SK-N-SH (cell line): ENCODE measurements at regions not wholly inside any gene's neighbourhood (a gene's known extent, or its start where the extent isn't known, plus 50 kb on each side); places are given as distances from the start of the nearest gene placed in this dataset.

Experiments
- CTCF ChIA-PET: fragments of 300-600, 350-600 bp; formaldehyde crosslinking; extraction: SDS; loops from one replicate; lab custom pipeline; 2021; lab: Yijun Ruan, JAX
- POLR2A ChIA-PET: fragments of 350-600 bp; sonication (Branson Sonifier 250); formaldehyde crosslinking; extraction: SDS; loops from one replicate; lab custom pipeline; 2020; ENCODE audit warnings: antibody characterized with exemption, inconsistent platforms; lab: Yijun Ruan, JAX
- DNase-seq: peaks from one replicate; pipeline ENCODE4 v3.0.0; 2012
- H2AFZ ChIP-seq: fragments of 200-600 bp; sonication (generic); 2 replicates; pipeline ENCODE4 v1.8.1; 2016; ENCODE audit warnings: antibody characterized with exemption, mild to moderate bottlenecking, low read depth
- H3F3A ChIP-seq: fragments of 200-600 bp; sonication (generic); replicated peaks from 2 replicates; pipeline ENCODE3; 2016; ENCODE audit warnings: antibody characterized with exemption, mild to moderate bottlenecking; ENCODE audit not compliant: insufficient read depth
- H3K27ac ChIP-seq, 2 experiments: fragments of 200-500 bp in 1 of 2; fragments of 200-600 bp in 1 of 2; sonication (Bioruptor generic) in 1 of 2; sonication (generic), shearing (Covaris generic) in 1 of 2; 2 replicates each; pipeline versions ENCODE4 v1.5.1 to v1.6.1; 2014 to 2016; ENCODE audit warnings: low read depth in 2 of 2, inconsistent platforms in 1 of 2, low read length in 1 of 2, mild to moderate bottlenecking in 1 of 2, mixed read lengths in 1 of 2
- H3K27me3 ChIP-seq: fragments of 200-600 bp; sonication (generic), shearing (Covaris generic); 2 replicates; pipeline ENCODE4 v1.6.1; 2016; ENCODE audit warnings: mixed run types; ENCODE audit not compliant: insufficient read depth
- H3K36me3 ChIP-seq, 2 experiments: fragments of 200-500 bp in 1 of 2; fragments of 200-600 bp in 1 of 2; sonication (Bioruptor generic) in 1 of 2; sonication (generic) in 1 of 2; replicated peaks in 1 of 2; 2 replicates each; pipeline versions ENCODE3 to v1.5.1; 2014 to 2016; ENCODE audit warnings: low read length in 1 of 2, mild to moderate bottlenecking in 1 of 2; ENCODE audit not compliant: insufficient read depth in 2 of 2, control insufficient read depth in 1 of 2
- H3K4me1 ChIP-seq, 2 experiments: fragments of 200-500 bp in 1 of 2; fragments of 200-600 bp in 1 of 2; sonication (Bioruptor generic) in 1 of 2; sonication (generic), shearing (Covaris generic) in 1 of 2; 2 replicates each; pipeline versions ENCODE4 v1.5.1 to v1.6.1; 2014 to 2016; ENCODE audit warnings: low read depth in 1 of 2, low read length in 1 of 2, mixed run types in 1 of 2; ENCODE audit not compliant: insufficient read depth in 2 of 2, control insufficient read depth in 1 of 2
- H3K4me2 ChIP-seq: fragments of 200-600 bp; sonication (generic), shearing (Covaris generic); 2 replicates; pipeline ENCODE4 v1.6.1; 2017; ENCODE audit warnings: mixed run types
- H3K4me3 ChIP-seq, 2 experiments: fragments of 200-500 bp in 1 of 2; fragments of 200-600 bp in 1 of 2; sonication (Bioruptor generic) in 1 of 2; sonication (generic), shearing (Covaris generic) in 1 of 2; 2 replicates each; pipeline versions ENCODE4 v1.5.1 to v1.8.1; 2014 to 2016; ENCODE audit warnings: low read depth in 2 of 2, inconsistent platforms in 1 of 2, low read length in 1 of 2, mild to moderate bottlenecking in 1 of 2, mixed read lengths in 1 of 2, moderate library complexity in 1 of 2
- H3K79me2 ChIP-seq: fragments of 200-600 bp; sonication (generic); 2 replicates; pipeline ENCODE4 v1.8.1; 2017; ENCODE audit warnings: mild to moderate bottlenecking; ENCODE audit not compliant: insufficient read depth
- H3K9ac ChIP-seq: fragments of 200-600 bp; sonication (generic); 2 replicates; pipeline ENCODE4 v1.6.1; 2017; ENCODE audit warnings: mixed run types
- H3K9me2 ChIP-seq: fragments of 200-600 bp; sonication (generic); 2 replicates; pipeline ENCODE4 v1.6.1; 2017; ENCODE audit warnings: mixed run types
- H3K9me3 ChIP-seq: fragments of 200-600 bp; sonication (generic); 2 replicates; pipeline ENCODE4 v1.6.1; 2017; ENCODE audit warnings: mixed run types, mild to moderate bottlenecking, moderate library complexity
- H4K20me1 ChIP-seq: fragments of 200-600 bp; sonication (generic); 2 replicates; pipeline ENCODE4 v1.6.1; 2017; ENCODE audit warnings: mild to moderate bottlenecking, mixed run types; ENCODE audit not compliant: insufficient read depth
- CHD2 ChIP-seq: fragments of 150-350 bp; IDR thresholded peaks from 2 replicates; pipeline ENCODE4 v1.6.1; 2018; ENCODE audit warnings: low read length; ENCODE audit not compliant: partially characterized antibody
- EP300 ChIP-seq, 2 experiments: IDR thresholded peaks; 2 replicates each; pipeline versions ENCODE4 v1.4.0 to v1.6.1; 2012; ENCODE audit warnings: borderline replicate concordance in 1 of 2, low read depth in 1 of 2, low read length in 1 of 2
- EZH2phosphoT487 ChIP-seq: fragments of 200-600 bp; sonication (generic); IDR thresholded peaks from 2 replicates; pipeline ENCODE4 v1.6.1; 2017; ENCODE audit warnings: low read depth, mixed run types, mild to moderate bottlenecking, antibody characterized with exemption, moderate library complexity, borderline replicate concordance
- FOSL2 ChIP-seq: IDR thresholded peaks from 2 replicates; pipeline ENCODE4 v1.4.0; 2012; ENCODE audit warnings: low read depth, mild to moderate bottlenecking, moderate library complexity, borderline replicate concordance
- GATA2 ChIP-seq: sonication (generic); formaldehyde crosslinking; IDR thresholded peaks from 2 replicates; pipeline ENCODE4 v1.5.0; 2020; ENCODE audit warnings: mild to moderate bottlenecking, missing genetic modification reagents
- MAX ChIP-seq: IDR thresholded peaks from 2 replicates; pipeline ENCODE4 v1.4.0; 2012; ENCODE audit warnings: low read depth
- MEF2A ChIP-seq: IDR thresholded peaks from 2 replicates; pipeline ENCODE4 v1.4.0; 2012; ENCODE audit warnings: low read depth, borderline replicate concordance
- MXI1 ChIP-seq: IDR thresholded peaks from 2 replicates; pipeline ENCODE4 v1.6.1; 2012; ENCODE audit warnings: mild to moderate bottlenecking, low read depth, low read length, improper control_type of control experiment
- NFIC ChIP-seq: IDR thresholded peaks from 2 replicates; pipeline ENCODE4 v1.4.0; 2012; ENCODE audit warnings: borderline replicate concordance
- NRF1 ChIP-seq: IDR thresholded peaks from 2 replicates; pipeline ENCODE4 v1.6.1; 2012; ENCODE audit warnings: low read depth, mild to moderate bottlenecking, low read length
- PBX3 ChIP-seq: IDR thresholded peaks from 2 replicates; pipeline ENCODE4; 2012
- RAD21 ChIP-seq: IDR thresholded peaks from 2 replicates; pipeline ENCODE4 v1.6.1; 2012; ENCODE audit warnings: mild to moderate bottlenecking, low read length
- RCOR1 ChIP-seq: fragments of 150-350 bp; IDR thresholded peaks from 2 replicates; pipeline ENCODE4 v1.6.1; 2017; ENCODE audit warnings: antibody characterized with exemption, low read length
- RXRA ChIP-seq: IDR thresholded peaks from 2 replicates; pipeline ENCODE4 v1.4.0; 2012; ENCODE audit warnings: low read depth, mild to moderate bottlenecking, borderline replicate concordance
- TAF1 ChIP-seq: IDR thresholded peaks from 2 replicates; pipeline ENCODE4 v1.6.1; 2012; ENCODE audit warnings: low read depth, mild to moderate bottlenecking, low read length, moderate library complexity, borderline replicate concordance
- TCF12 ChIP-seq: IDR thresholded peaks from 2 replicates; pipeline ENCODE4 v1.4.0; 2012
- USF2 ChIP-seq: fragments of 150-350 bp; IDR thresholded peaks from 2 replicates; pipeline ENCODE4 v1.6.1; 2017; ENCODE audit warnings: antibody characterized with exemption, low read length, low read depth, borderline replicate concordance
- WGBS: methylation state at CpG from one replicate; pipeline ENCODE4 v1.1.6; 2017; ENCODE audit warnings: low lambda C conversion rate; 5-methylcytosine and 5-hydroxymethylcytosine counted together

GRCh38 chr2:41572154-41572553, 475.7 kb upstream of the PKDCC start (continued):
- no peak for TF ChIP-seq GATA2 (CRISPR knock-in tag)
- TF ChIP-seq MAX, result no peak

- H3K4me3 ChIP-seq, result no peak overlapping the region
- no peaks in the 10 kb centered on the region for H3F3A ChIP-seq
- no peaks in the 10 kb centered on the region for H3K9me2 ChIP-seq
- POLR2A ChIA-PET, result no interaction called here
- no peaks in the 10 kb centered on the region for H4K20me1 ChIP-seq
- under 1% methylated on average over 2 of the region's 2 CpGs for WGBS
- TF ChIP-seq GATA2 (CRISPR knock-in tag) (peak; percentile 97), FOSL2 (no peak), TCF12 (peak; percentile 18; the same call in 1 of the 2 replicates), PBX3 (no peak), EZH2phosphoT487 (no peak), NRF1 (no peak), EP300 (IDR thresholded peaks at IDR 0.05; ENCODE audit: borderline replicate concordance in 1 of 2, low read depth in 1 of 2, low read length in 1 of 2) (peak in 1 of 2 experiments; percentile 83; a peak in 2 of 4 replicates), MEF2A (no peak), RXRA (no peak), TAF1 (no peak), MXI1 (no peak), RCOR1 (peak; percentile 78), CHD2 (no peak), NFIC (no peak), USF2 (no peak), RAD21 (no peak)
- H3K27ac ChIP-seq, result no peak overlapping the region
- H3K27me3 ChIP-seq, result no peaks in the 10 kb centered on the region
- H3K9me3 ChIP-seq, result no peaks in the 10 kb centered on the region
- DNase-seq, result peak; percentile 39
- H3K4me2 ChIP-seq, result no peak overlapping the region
- H3K79me2 ChIP-seq, result no peaks in the 10 kb centered on the region
- H2AFZ ChIP-seq, result no peak overlapping the region
- no peak overlapping the region for H3K9ac ChIP-seq
- CTCF ChIA-PET, result interaction anchor here (1.0 kb wide), 1 partner anchor 46 kb away, joined by 3 read pairs; no protein-coding TSS in a partner anchor
- H3K36me3 ChIP-seq, result no peaks in the 10 kb centered on the region
- peaks cover 0 to 2% of the 10 kb centered on the region in 2 experiments; a peak in 2 of 4 replicates for H3K4me1 ChIP-seq
Measured at GRCh38 chr2:41576423-41576822, 471.4 kb upstream of the PKDCC start.
